HuH-7.5 (cell line): ENCODE measurements at regions not wholly inside any gene's neighbourhood (a gene's known extent, or its start where the extent isn't known, plus 50 kb on each side); places are given as distances from the start of the nearest gene placed in this dataset.
"Not testable (repeated sequence)": the region's sequence is repeated elsewhere in the genome, so short reads cannot be mapped to it uniquely, and the experiment has no call there.

Experiments
- DNase-seq: peaks from one replicate; pipeline ENCODE4 v3.0.0; 2011; ENCODE audit warnings: low spot score

- DNase-seq = no peak
Observed at GRCh38 chr1:30527511-30528140, 195.8 kb downstream of the MATN1 start.

- no peak for DNase-seq
Observed at GRCh38 chr1:30526652-30527345, 196.6 kb downstream of the MATN1 start.

- DNase-seq = no peak
Observed at GRCh38 chr1:30525971-30526651, 197.3 kb downstream of the MATN1 start.

- no peak for DNase-seq
Observed at GRCh38 chr1:30525631-30525970, 197.8 kb downstream of the MATN1 start.

- DNase-seq = no peak
Observed at GRCh38 chr1:30524840-30525617, 198.4 kb downstream of the MATN1 start.

- DNase-seq = not testable (repeated sequence)
Observed at GRCh38 chr1:30524025-30524555, 199.3 kb downstream of the MATN1 start.

GRCh38 chr1:30523055-30524020 lies 200.0 kb downstream of the MATN1 start:
- no peak for DNase-seq

- DNase-seq = no peak
Observed at GRCh38 chr1:30522031-30523004, 201.1 kb downstream of the MATN1 start.

- no peak for DNase-seq
Observed at GRCh38 chr1:30521261-30521865, 202.0 kb downstream of the MATN1 start.

- no peak for DNase-seq
Observed at GRCh38 chr1:30520476-30520875, 202.9 kb downstream of the MATN1 start.

- no peak for DNase-seq
Observed at GRCh38 chr1:30519201-30519763, 204.1 kb downstream of the MATN1 start.

- DNase-seq = no peak
Observed at GRCh38 chr1:30518696-30519095, 204.7 kb downstream of the MATN1 start.

GRCh38 chr1:30518186-30518585 lies 205.2 kb downstream of the MATN1 start:
- no peak for DNase-seq

GRCh38 chr1:30517666-30518065 lies 205.7 kb downstream of the MATN1 start:
- DNase-seq = not testable (repeated sequence)

GRCh38 chr1:30517241-30517640 lies 206.1 kb downstream of the MATN1 start:
- not testable (repeated sequence) for DNase-seq

GRCh38 chr1:30516485-30516858 lies 206.9 kb downstream of the MATN1 start:
- DNase-seq = no peak

- DNase-seq = no peak
Observed at GRCh38 chr1:30515755-30516484, 207.5 kb downstream of the MATN1 start.

- DNase-seq = no peak
Observed at GRCh38 chr1:30514945-30515344, 208.4 kb downstream of the MATN1 start.
